Psoas muscle (tissue), 7 donors: ENCODE measurements at regions not wholly inside any gene's neighbourhood (a gene's known extent, or its start where the extent isn't known, plus 50 kb on each side); places are given as distances from the start of the nearest gene placed in this dataset.

ENCODE experiments used
- ATAC-seq, 4 donors: fragments of 200-7000 bp; cut with Tn5 transposase; one replicate each; pipeline ENCODE4 v1.9.1; 2020; ENCODE audit warnings: moderate library complexity in 3 of 4, mild to moderate bottlenecking in 2 of 4
- DNase-seq, 2 donors: peaks; one replicate each; pipeline ENCODE4 v3.0.0-alpha.2; 2020
- H3K27ac ChIP-seq: fragments of 200-600 bp; one replicate; pipeline ENCODE4 v1.8.0; 2022
- H3K27me3 ChIP-seq, 3 donors: fragments of 200-600 bp in 1 of 3; one replicate each; pipeline versions ENCODE4 v1.6.1 to v1.8.0; 2013 to 2022; ENCODE audit warnings: low read length in 2 of 3, mild to moderate bottlenecking in 2 of 3, moderate library complexity in 1 of 3; ENCODE audit not compliant: insufficient read depth in 3 of 3
- H3K36me3 ChIP-seq, 2 donors: fragments of 200-600 bp in 1 of 2; one replicate each; pipeline versions ENCODE4 v1.6.1 to v1.8.0; 2013 to 2022; ENCODE audit warnings: low read depth in 1 of 2, mild to moderate bottlenecking in 1 of 2, moderate library complexity in 1 of 2; ENCODE audit not compliant: insufficient read depth in 1 of 2
- H3K4me1 ChIP-seq: fragments of 200-600 bp; one replicate; pipeline ENCODE4 v1.8.0; 2022
- H3K4me3 ChIP-seq: fragments of 200-600 bp; one replicate; pipeline ENCODE4 v1.8.0; 2022; ENCODE audit warnings: mild to moderate bottlenecking
- H3K9me3 ChIP-seq: fragments of 200-600 bp; one replicate; pipeline ENCODE4 v1.8.0; 2022
- CTCF ChIP-seq: fragments of 200-600 bp; IDR thresholded peaks from one replicate; pipeline ENCODE4 v1.8.0; 2022; ENCODE audit warnings: antibody characterized with exemption
- WGBS, 3 donors: extraction: QIAGEN DNeasy Blood & Tissue Kit; methylation state at CpG; one replicate each; pipeline versions ENCODE4 v1.1.6 to v1.1.7; 2013; 5-methylcytosine and 5-hydroxymethylcytosine counted together
- intact Hi-C, 2 donors: fragments of 100-400 bp; cut with DNase I; formaldehyde crosslinking; loops; one replicate each; pipeline versions ENCODE4 v1.11.0 to v1.14.2; 2022
- donor health status: healthy with polysubstance abuse.
- donor health status: DM: no; HTN: no; CAD: no; lungs with moderate emphysema.
- donor health status: Bipolar disorder and iron deficiency.
- donor health status: healthy.
- donor health status: DM: yes; HTN: yes; CAD: no.
- donor health status: DM: no; HTN: no; CAD: no.
- donor health status: DM: yes; HTN: yes; CAD: no.

GRCh38 chr21:38989379-38989744 lies 183.6 kb downstream of the ETS2 start:
- peaks cover 83% of the 10 kb centered on the region for H3K4me1 ChIP-seq
- H3K4me3 ChIP-seq: peak overlapping the region; percentile 29
- peak overlapping the region; percentile 73 for H3K27ac ChIP-seq
- no peaks in the 10 kb centered on the region for H3K27me3 ChIP-seq
- ATAC-seq (peak; percentile 16 to 58 (median 40)), DNase-seq (no peak)
- no peaks in the 10 kb centered on the region for H3K9me3 ChIP-seq
- TF ChIP-seq CTCF: no peak
- no peaks in the 10 kb centered on the region for H3K36me3 ChIP-seq
- 35 to 46% (median 37%) methylated on average over 11 of the region's 11 CpGs for WGBS, 3 donors
- intact Hi-C loops: loop anchor here (5.0 to 10.0 kb wide), 5 partner anchors 62 to 185 kb away; partner anchors contain the start of gene ETS2 (in 1 of the 2)

DNA sequence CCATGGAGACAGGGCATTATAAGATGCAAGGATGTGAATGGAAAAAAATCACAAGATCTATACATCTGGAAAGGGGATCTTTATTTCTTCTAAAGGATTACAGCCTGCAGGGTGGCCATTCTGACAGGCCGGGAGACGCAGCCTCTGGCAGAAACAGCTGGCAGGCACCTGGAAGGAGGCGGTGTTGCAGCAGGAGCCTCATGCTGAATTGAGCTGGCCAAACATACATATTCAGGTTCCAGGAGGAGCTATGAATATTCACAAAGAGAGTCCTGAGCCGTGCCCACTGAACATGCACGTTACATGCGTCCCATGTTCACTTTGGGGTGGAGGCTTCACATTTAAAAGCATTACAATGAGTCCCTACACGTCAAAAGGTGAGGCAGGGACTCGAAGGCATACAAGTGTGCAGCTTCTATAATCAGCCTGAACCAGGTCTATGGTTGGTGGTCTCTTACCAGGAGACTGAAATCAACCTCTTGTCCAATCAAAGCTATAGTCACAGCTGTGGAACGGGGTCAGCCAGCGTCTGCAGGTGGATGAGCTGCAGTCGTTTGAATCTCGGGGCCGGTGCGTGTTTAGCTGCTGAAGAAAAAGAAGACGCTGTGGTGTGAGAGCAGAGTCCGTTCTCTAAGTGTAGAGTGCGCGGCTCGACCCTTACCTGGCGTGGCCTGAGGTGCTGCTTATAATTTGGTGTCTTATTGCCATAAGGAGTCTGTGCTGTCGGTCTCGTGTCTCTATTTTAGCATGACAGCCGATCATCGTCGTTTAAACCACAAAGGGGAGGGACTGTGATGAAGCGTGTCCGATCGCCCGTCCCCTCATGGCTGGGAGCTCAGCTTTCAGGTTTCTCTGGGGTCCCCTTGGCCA lies 183.0 kb downstream of the ETS2 start:
- no peak for TF ChIP-seq CTCF
- DNase-seq (no peak), ATAC-seq (no peak)
- Histone ChIP-seq H3K36me3 (no peaks in the 10 kb centered on the region), H3K4me1 (peaks cover 83% of the 10 kb centered on the region), H3K27ac (peak overlapping the region; percentile 73), H3K27me3 (no peaks in the 10 kb centered on the region), H3K9me3 (no peaks in the 10 kb centered on the region), H3K4me3 (peak overlapping the region; percentile 29)
- WGBS, 3 donors: 71 to 84% (median 81%) methylated on average over 29 of the region's 29 CpGs
- intact Hi-C loops: loop anchor here (5.0 to 10.0 kb wide), 5 partner anchors 61 to 184 kb away; partner anchors contain the start of gene ETS2 (in 1 of the 2)

- H3K27me3 ChIP-seq: no peaks in the 10 kb centered on the region
- intact Hi-C loops: loop anchor here (5.0 to 10.0 kb wide), 5 partner anchors 61 to 183 kb away; partner anchors contain the start of gene ETS2 (in 1 of the 2)
- no peaks in the 10 kb centered on the region for H3K36me3 ChIP-seq
- peak overlapping the region; percentile 73 for H3K27ac ChIP-seq
- peaks cover 75% of the 10 kb centered on the region for H3K4me1 ChIP-seq
- H3K9me3 ChIP-seq: no peaks in the 10 kb centered on the region
- ATAC-seq: peak in 3 of 4 donors; percentile 26 to 46 (median 27)
- no peak for DNase-seq
- no peak for TF ChIP-seq CTCF
- peak overlapping the region; percentile 53 for H3K4me3 ChIP-seq
- 44 to 71% (median 56%) methylated on average over 12 of the region's 12 CpGs for WGBS, 3 donors
Observed at GRCh38 chr21:38987633-38988508, 182.1 kb downstream of the ETS2 start.

- H3K27me3 ChIP-seq: no peaks in the 10 kb centered on the region
- DNase-seq (no peak), ATAC-seq (peak in 1 of 4 donors; percentile 28)
- H3K4me3 ChIP-seq: peak overlapping the region; percentile 53
- intact Hi-C loops: loop anchor here (5.0 to 10.0 kb wide), 5 partner anchors 60 to 182 kb away; partner anchors contain the start of gene ETS2 (in 1 of the 2)
- H3K4me1 ChIP-seq: peaks cover 71% of the 10 kb centered on the region
- peak overlapping the region; percentile 73 for H3K27ac ChIP-seq
- H3K36me3 ChIP-seq: no peaks in the 10 kb centered on the region
- no peaks in the 10 kb centered on the region for H3K9me3 ChIP-seq
- TF ChIP-seq CTCF: no peak
- 37 to 55% (median 39%) methylated on average over 13 of the region's 13 CpGs for WGBS, 3 donors
Observed at GRCh38 chr21:38986806-38987632, 181.3 kb downstream of the ETS2 start.
